IMR-90 (cell line): ENCODE measurements at regions not wholly inside any gene's neighbourhood (a gene's known extent, or its start where the extent isn't known, plus 50 kb on each side); places are given as distances from the start of the nearest gene placed in this dataset.

Experiments
- ATAC-seq: fragments of 200-7000 bp; cut with Tn5 transposase; 2 replicates; pipeline ENCODE4 v1.9.1; 2020; ENCODE audit warnings: low read depth, mild to moderate bottlenecking, moderate library complexity
- BruUV-seq: library from RNA; stranded (reverse); fragments of 400-500 nt; replicated peaks from 2 replicates; lab custom pipeline; 2021; lab: Mats Ljungman, UMichigan
- CTCF ChIA-PET: fragments of 300-600 bp; formaldehyde crosslinking; extraction: SDS; loops from one replicate; lab custom pipeline; 2021; ENCODE audit warnings: antibody characterized with exemption; lab: Yijun Ruan, JAX
- POLR2A ChIA-PET: fragments of 300-600 bp; sonication (Branson Sonifier 250); formaldehyde crosslinking; loops from one replicate; lab custom pipeline; 2022; ENCODE audit warnings: antibody characterized with exemption; ENCODE audit not compliant: unreplicated experiment; lab: Charles Lee
- DNase-seq: peaks from one replicate; pipeline ENCODE4 v3.0.0; 2013
- H2AFZ ChIP-seq: replicated peaks from 2 replicates; pipeline ENCODE3; 2013; ENCODE audit warnings: low read length, mild to moderate bottlenecking; ENCODE audit not compliant: poor library complexity
- H2AK5ac ChIP-seq: 2 replicates; pipeline ENCODE4 v1.6.1; 2013; ENCODE audit warnings: low read depth, low read length, inconsistent platforms
- H2AK9ac ChIP-seq: replicated peaks from 2 replicates; pipeline ENCODE3; 2013; ENCODE audit warnings: mild to moderate bottlenecking, low read depth, low read length, moderate library complexity; ENCODE audit not compliant: poor library complexity
- H2BK120ac ChIP-seq: 2 replicates; pipeline ENCODE4 v1.6.1; 2013; ENCODE audit warnings: low read depth, low read length, inconsistent platforms
- H2BK15ac ChIP-seq: 3 replicates; pipeline ENCODE4 v1.6.1; 2013; ENCODE audit warnings: low read depth, low read length, inconsistent platforms
- H2BK20ac ChIP-seq: 2 replicates; pipeline ENCODE4 v1.6.1; 2013; ENCODE audit warnings: low read depth, mild to moderate bottlenecking, inconsistent platforms, low read length, moderate library complexity
- H2BK5ac ChIP-seq: 2 replicates; pipeline ENCODE4 v1.6.1; 2013; ENCODE audit warnings: mild to moderate bottlenecking, low read depth, low read length, inconsistent platforms; ENCODE audit not compliant: poor library complexity, severe bottlenecking
- H3K14ac ChIP-seq: replicated peaks from 2 replicates; pipeline ENCODE4 v1.6.1; 2013; ENCODE audit warnings: low read depth, low read length, inconsistent platforms
- H3K18ac ChIP-seq: 2 replicates; pipeline ENCODE4 v1.6.1; 2013; ENCODE audit warnings: low read depth, low read length, control low read depth
- H3K23ac ChIP-seq: 2 replicates; pipeline ENCODE4 v1.6.1; 2013; ENCODE audit warnings: low read depth, low read length, inconsistent platforms
- H3K27ac ChIP-seq: 2 replicates; pipeline ENCODE4 v1.5.1; 2013; ENCODE audit warnings: mild to moderate bottlenecking, control low read depth, low read length; ENCODE audit not compliant: insufficient read depth
- H3K27me3 ChIP-seq: 2 replicates; pipeline ENCODE4 v1.6.1; 2013; ENCODE audit warnings: low read length; ENCODE audit not compliant: control insufficient read depth, insufficient read depth
- H3K36me3 ChIP-seq: 2 replicates; pipeline ENCODE4 v1.6.1; 2013; ENCODE audit warnings: low read length, mixed read lengths; ENCODE audit not compliant: control insufficient read depth, insufficient read depth
- H3K4ac ChIP-seq: 2 replicates; pipeline ENCODE4 v1.6.1; 2013; ENCODE audit warnings: low read depth, low read length, inconsistent platforms
- H3K4me1 ChIP-seq: 2 replicates; pipeline ENCODE4 v1.6.1; 2013; ENCODE audit warnings: low read length, mixed read lengths; ENCODE audit not compliant: control insufficient read depth, insufficient read depth
- H3K4me2 ChIP-seq: 2 replicates; pipeline ENCODE4 v1.6.1; 2013; ENCODE audit warnings: low read depth, mild to moderate bottlenecking, control low read depth, low read length, moderate library complexity
- H3K4me3 ChIP-seq: 2 replicates; pipeline ENCODE4 v1.5.1; 2013; ENCODE audit warnings: low read depth, mild to moderate bottlenecking, control low read depth, low read length, moderate library complexity; ENCODE audit not compliant: insufficient read depth
- H3K56ac ChIP-seq: 2 replicates; pipeline ENCODE4 v1.6.1; 2013; ENCODE audit warnings: low read length, inconsistent platforms; ENCODE audit not compliant: insufficient read depth; ENCODE audit errors: extremely low read depth
- H3K79me1 ChIP-seq, 2 experiments: 2 replicates each; pipeline ENCODE4 v1.6.1; 2013; ENCODE audit warnings: low read length in 2 of 2, inconsistent platforms in 1 of 2, low read depth in 1 of 2
- H3K9ac ChIP-seq: 2 replicates; pipeline ENCODE4 v1.6.1; 2013; ENCODE audit warnings: low read depth, low read length, control low read depth
- H3K9me1 ChIP-seq: 2 replicates; pipeline ENCODE4 v1.6.1; 2013; ENCODE audit warnings: low read length, inconsistent platforms; ENCODE audit not compliant: insufficient read depth
- H3K9me3 ChIP-seq: 2 replicates; pipeline ENCODE4 v1.6.1; 2013; ENCODE audit warnings: low read length; ENCODE audit not compliant: control insufficient read depth, insufficient read depth
- H4K20me1 ChIP-seq: 2 replicates; pipeline ENCODE4 v1.6.1; 2013; ENCODE audit warnings: low read length, inconsistent platforms; ENCODE audit not compliant: insufficient read depth
- H4K5ac ChIP-seq: 2 replicates; pipeline ENCODE4 v1.6.1; 2013; ENCODE audit warnings: mild to moderate bottlenecking, low read depth, low read length, control low read depth
- H4K8ac ChIP-seq, 2 experiments: 2 replicates each; pipeline ENCODE4 v1.6.1; 2013; ENCODE audit warnings: low read depth in 2 of 2, low read length in 2 of 2, control low read depth in 1 of 2, inconsistent platforms in 1 of 2
- H4K91ac ChIP-seq: 2 replicates; pipeline ENCODE4 v1.6.1; 2013; ENCODE audit warnings: low read depth, low read length, inconsistent platforms; ENCODE audit not compliant: insufficient read depth
- BHLHE40 ChIP-seq: fragments of 150-350 bp; IDR thresholded peaks from 2 replicates; pipeline ENCODE4 v1.6.1; 2016; ENCODE audit warnings: mild to moderate bottlenecking, low read depth, low read length
- CEBPB ChIP-seq: IDR thresholded peaks from 2 replicates; pipeline ENCODE4 v1.6.1; 2012; ENCODE audit warnings: low read depth, low read length, improper control_type of control experiment
- CHD1 ChIP-seq: IDR thresholded peaks from 2 replicates; pipeline ENCODE4 v1.6.1; 2012; ENCODE audit warnings: low read depth, low read length, improper control_type of control experiment
- CTCF ChIP-seq: conservative IDR thresholded peaks from 2 replicates; pipeline ENCODE4 v1.5.1; 2012; ENCODE audit warnings: mild to moderate bottlenecking, low read depth, low read length, improper control_type of control experiment
- ELK1 ChIP-seq: fragments of 150-350 bp; IDR thresholded peaks from 2 replicates; pipeline ENCODE4 v1.6.1; 2016; ENCODE audit warnings: low read depth, mild to moderate bottlenecking, low read length, moderate library complexity, borderline replicate concordance
- FOS ChIP-seq: fragments of 150-350 bp; IDR thresholded peaks from 2 replicates; pipeline ENCODE4 v1.6.1; 2016; ENCODE audit warnings: low read depth, low read length
- MAFK ChIP-seq: IDR thresholded peaks from 2 replicates; pipeline ENCODE4 v1.6.1; 2012; ENCODE audit warnings: low read depth, low read length, improper control_type of control experiment
- MAZ ChIP-seq: IDR thresholded peaks from 2 replicates; pipeline ENCODE4 v1.6.1; 2012; ENCODE audit warnings: low read depth, mild to moderate bottlenecking, low read length, improper control_type of control experiment, moderate library complexity, borderline replicate concordance
- MXI1 ChIP-seq: IDR thresholded peaks from 2 replicates; pipeline ENCODE4 v1.6.1; 2012; ENCODE audit warnings: low read depth, mild to moderate bottlenecking, low read length, moderate library complexity, borderline replicate concordance
- NFE2L2 ChIP-seq: fragments of 150-350 bp; IDR thresholded peaks from 2 replicates; pipeline ENCODE4 v1.6.1; 2016; ENCODE audit warnings: low read depth, mild to moderate bottlenecking, low read length
- POLR2A ChIP-seq: IDR thresholded peaks from 2 replicates; pipeline ENCODE4 v1.6.1; 2012; ENCODE audit warnings: mild to moderate bottlenecking, low read depth, low read length
- RAD21 ChIP-seq: IDR thresholded peaks from 2 replicates; pipeline ENCODE4 v1.6.1; 2012; ENCODE audit warnings: low read length, improper control_type of control experiment
- RCOR1 ChIP-seq: IDR thresholded peaks from 2 replicates; pipeline ENCODE4 v1.6.1; 2012; ENCODE audit warnings: mild to moderate bottlenecking, low read length, improper control_type of control experiment; ENCODE audit not compliant: insufficient replicate concordance
- RFX5 ChIP-seq: IDR thresholded peaks from 2 replicates; pipeline ENCODE4 v1.8.0; 2012; ENCODE audit warnings: low read depth, mild to moderate bottlenecking, low read length, moderate library complexity
- SMC3 ChIP-seq: fragments of 150-350 bp; IDR thresholded peaks from 2 replicates; pipeline ENCODE4 v1.6.1; 2016; ENCODE audit warnings: low read depth, mild to moderate bottlenecking, antibody characterized with exemption, low read length, moderate library complexity
- USF2 ChIP-seq: fragments of 150-350 bp; IDR thresholded peaks from 2 replicates; pipeline ENCODE4 v1.6.1; 2017; ENCODE audit warnings: mild to moderate bottlenecking, antibody characterized with exemption, low read length, low read depth
- WGBS, 2 experiments: methylation state at CpG; one replicate each; pipeline versions ENCODE4 v1.1.5 to v1.1.7; 2013; ENCODE audit warnings: missing lambda C conversion rate in 2 of 2; ENCODE audit not compliant: insufficient read length in 1 of 2; ENCODE audit errors: extremely low coverage in 2 of 2; 5-methylcytosine and 5-hydroxymethylcytosine counted together
- dilution Hi-C: fragments of 300-500 bp; cut with HindIII; formaldehyde crosslinking; loops from one replicate; pipeline ENCODE4 v1.14.3; 2018; ENCODE audit warnings: low sequenced_read_pairs; ENCODE audit not compliant: unreplicated experiment
- in situ Hi-C: fragments of 300-500 bp; cut with MboI; formaldehyde crosslinking; loops from 3 replicates; pipeline ENCODE4 v1.14.3; 2019; ENCODE audit warnings: low sequenced_read_pairs, inconsistent platforms, mixed read lengths
- intact Hi-C: fragments of 100-400 bp; cut with micrococcal nuclease; formaldehyde crosslinking; loops from 2 replicates; pipeline ENCODE4 v1.10.0; 2022

- no peak overlapping the region for H2BK20ac ChIP-seq
Observed at GRCh38 chr5:13470975-13471374, 473.5 kb downstream of the DNAH5 start.

More at GRCh38 chr5:13470975-13471374, 473.5 kb downstream of the DNAH5 start:
- ChIA-PET CTCF (no interaction called here), POLR2A (no interaction called here)
- dilution Hi-C loops (no loop called here), in situ Hi-C loops (no loop called here), intact Hi-C loops (no loop called here)
- no peaks in the 10 kb centered on the region for H4K20me1 ChIP-seq
- TF ChIP-seq MXI1, result no peak
- no peak for TF ChIP-seq NFE2L2
- no peak for TF ChIP-seq RAD21
- TF ChIP-seq CHD1, result no peak
- TF ChIP-seq FOS, result no peak
- TF ChIP-seq MAZ, result no peak
- no peak for TF ChIP-seq RFX5
- no peak for TF ChIP-seq BHLHE40
- TF ChIP-seq RCOR1, result no peak
- no peak for TF ChIP-seq POLR2A
- TF ChIP-seq CTCF, result no peak
- TF ChIP-seq USF2, result no peak
- no peak for TF ChIP-seq ELK1
- no peak for TF ChIP-seq MAFK
- TF ChIP-seq CEBPB, result no peak
- no peak for TF ChIP-seq SMC3
- H4K8ac ChIP-seq, result no peak overlapping the region
- no peaks in the 10 kb centered on the region for H3K36me3 ChIP-seq
- H3K27me3 ChIP-seq, result peaks cover 3% of the 10 kb centered on the region; the same call in 1 of the 2 replicates
- H3K4me2 ChIP-seq, result no peak overlapping the region
- no peak overlapping the region for H2BK15ac ChIP-seq
- no peak overlapping the region for H3K4me3 ChIP-seq
- WGBS, 2 experiments, result no CpG with 5 or more reads among the region's 1 CpG
- no peak for DNase-seq
- no peak overlapping the region for H2BK5ac ChIP-seq
- H2BK120ac ChIP-seq, result no peak overlapping the region
- H4K5ac ChIP-seq, result no peak overlapping the region
- H3K9me3 ChIP-seq, result no peaks in the 10 kb centered on the region
- H3K9me1 ChIP-seq, result no peaks in the 10 kb centered on the region
- H2AK9ac ChIP-seq, result no peak overlapping the region
- no peaks in the 10 kb centered on the region for H3K4me1 ChIP-seq
- H3K79me1 ChIP-seq, result no peaks in the 10 kb centered on the region
- H3K23ac ChIP-seq, result no peak overlapping the region
- H3K27ac ChIP-seq, result no peak overlapping the region
- ATAC-seq, result no peak
- no peak overlapping the region for H3K14ac ChIP-seq
- BruUV-seq, result no TSS peak
- no peak overlapping the region for H4K91ac ChIP-seq
- H3K4ac ChIP-seq, result no peak overlapping the region
- H2AFZ ChIP-seq, result no peak overlapping the region
- H3K9ac ChIP-seq, result no peak overlapping the region
- H3K56ac ChIP-seq, result no peak overlapping the region
- H3K18ac ChIP-seq, result no peak overlapping the region
- no peak overlapping the region for H2AK5ac ChIP-seq
